Right lobe of liver (tissue), 4 donors: ENCODE measurements at regions not wholly inside any gene's neighbourhood (a gene's known extent, or its start where the extent isn't known, plus 50 kb on each side); places are given as distances from the start of the nearest gene placed in this dataset.

Experiments used
- POLR2A ChIP-seq: fragments of 450-650 bp; IDR thresholded peaks from one replicate; pipeline ENCODE4 v1.6.1; 2017; ENCODE audit warnings: antibody characterized with exemption, mild to moderate bottlenecking
- TF ChIP-seq, protein P1 (sequence below), 4 donors: fragments of 200-600 bp in 3 of 4; fragments of 450-650 bp in 1 of 4; IDR thresholded peaks; one replicate each; pipeline versions ENCODE4 v1.5.1 to v1.8.0; 2016 to 2022; ENCODE audit warnings: antibody characterized with exemption in 4 of 4, mild to moderate bottlenecking in 2 of 4
- donor health status: DM: no; HTN: no; CAD: no.
- donor health status: DM: no; HTN: no; CAD: no.
- donor health status: DM: no; HTN: yes; CAD: no.

DNA sequence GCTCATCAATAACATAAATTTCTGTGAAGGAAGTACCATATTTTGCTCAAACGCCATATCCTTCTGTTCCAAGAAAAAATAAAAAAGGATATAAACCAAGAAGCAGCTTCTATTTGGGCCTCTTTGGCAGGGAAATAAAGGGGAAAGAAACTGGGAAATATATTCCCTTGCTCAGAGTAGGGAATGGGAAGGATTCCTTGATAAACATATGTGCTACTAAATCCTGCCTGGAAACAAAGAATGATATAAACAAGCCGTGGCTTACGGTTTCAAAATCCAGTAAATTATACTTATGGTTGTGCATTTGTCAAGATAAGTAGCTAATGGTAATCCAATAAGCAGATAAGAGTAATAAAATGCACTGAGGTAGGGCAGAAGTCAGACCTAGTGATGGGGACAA is 481.6 kb downstream of the NTRK2 start:
- TF ChIP-seq, protein P1, sequence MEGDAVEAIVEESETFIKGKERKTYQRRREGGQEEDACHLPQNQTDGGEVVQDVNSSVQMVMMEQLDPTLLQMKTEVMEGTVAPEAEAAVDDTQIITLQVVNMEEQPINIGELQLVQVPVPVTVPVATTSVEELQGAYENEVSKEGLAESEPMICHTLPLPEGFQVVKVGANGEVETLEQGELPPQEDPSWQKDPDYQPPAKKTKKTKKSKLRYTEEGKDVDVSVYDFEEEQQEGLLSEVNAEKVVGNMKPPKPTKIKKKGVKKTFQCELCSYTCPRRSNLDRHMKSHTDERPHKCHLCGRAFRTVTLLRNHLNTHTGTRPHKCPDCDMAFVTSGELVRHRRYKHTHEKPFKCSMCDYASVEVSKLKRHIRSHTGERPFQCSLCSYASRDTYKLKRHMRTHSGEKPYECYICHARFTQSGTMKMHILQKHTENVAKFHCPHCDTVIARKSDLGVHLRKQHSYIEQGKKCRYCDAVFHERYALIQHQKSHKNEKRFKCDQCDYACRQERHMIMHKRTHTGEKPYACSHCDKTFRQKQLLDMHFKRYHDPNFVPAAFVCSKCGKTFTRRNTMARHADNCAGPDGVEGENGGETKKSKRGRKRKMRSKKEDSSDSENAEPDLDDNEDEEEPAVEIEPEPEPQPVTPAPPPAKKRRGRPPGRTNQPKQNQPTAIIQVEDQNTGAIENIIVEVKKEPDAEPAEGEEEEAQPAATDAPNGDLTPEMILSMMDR (IDR thresholded peaks at IDR 0.05): no peak
- no peak for TF ChIP-seq POLR2A
